OCI-M2 (cell line): ENCODE measurements at regions not wholly inside any gene's neighbourhood (a gene's known extent, or its start where the extent isn't known, plus 50 kb on each side); places are given as distances from the start of the nearest gene placed in this dataset.
A peak's percentile ranks its signal among the peaks of the same experiment; 100 is the strongest.

Source experiments
- DNase-seq: peaks from one replicate; lab custom pipeline; 2025; ENCODE audit not compliant: unreplicated experiment; lab: John Stamatoyannopoulos, UW

DNA sequence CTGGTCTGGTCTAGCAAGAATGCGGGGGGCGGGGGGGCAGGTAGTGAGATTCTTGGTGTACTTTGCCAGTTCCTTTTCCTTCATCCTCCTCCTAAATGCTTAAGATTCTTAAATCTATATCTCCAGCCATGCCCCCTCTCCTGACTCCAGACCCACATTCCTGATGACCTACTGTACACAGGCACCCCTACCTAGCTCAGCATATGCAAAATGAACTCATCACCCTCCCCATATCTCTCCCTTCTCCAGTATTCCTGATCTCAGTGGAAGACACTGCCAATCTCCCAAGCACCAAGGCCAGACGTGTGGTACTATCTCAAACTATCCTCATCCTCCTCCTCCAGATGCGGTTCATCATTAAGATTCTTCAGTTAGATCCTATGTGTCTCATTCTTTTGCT is 215.8 kb downstream of the SPTSSA start:
- DNase-seq: no peak

DNA sequence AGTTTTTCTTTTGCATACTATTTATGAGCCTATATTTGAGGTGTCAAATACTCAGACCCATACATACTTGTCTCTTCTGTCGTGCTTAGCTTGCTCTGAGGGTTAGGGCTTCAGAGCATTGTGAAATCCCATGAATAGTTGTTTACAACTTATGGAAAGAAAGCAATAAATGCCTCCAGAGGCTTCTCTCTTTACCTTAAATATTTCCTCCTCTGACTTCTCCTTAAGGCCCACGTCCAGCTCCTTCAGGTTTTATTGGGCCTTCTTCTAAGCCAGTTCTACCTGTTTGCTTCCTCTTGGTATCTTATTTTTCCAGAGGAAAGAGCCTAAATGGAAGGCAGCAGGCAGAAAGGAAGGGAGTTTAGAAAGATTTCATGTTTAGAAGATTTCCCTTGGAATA is 218.6 kb downstream of the SPTSSA start:
- DNase-seq: no peak

DNA sequence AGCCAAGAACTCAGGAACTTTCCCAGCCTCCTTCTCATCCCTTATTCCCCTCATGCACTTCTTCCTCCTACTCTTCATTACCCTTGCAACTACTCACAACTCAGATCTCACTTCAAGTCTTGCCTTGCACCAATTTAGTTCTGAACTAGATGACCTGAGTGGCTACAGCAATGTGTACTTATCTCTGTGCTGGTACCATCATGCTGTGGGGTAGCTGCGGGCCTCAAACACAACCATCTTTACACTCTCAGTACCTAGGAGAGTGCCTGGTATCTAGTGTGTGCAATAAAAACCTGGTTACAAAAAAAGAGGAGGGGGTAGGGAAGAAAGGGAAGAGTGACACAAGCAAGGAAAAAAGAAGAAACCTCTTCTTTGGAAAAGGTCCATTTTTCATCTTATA is 219.0 kb downstream of the SPTSSA start:
- no peak for DNase-seq

DNA sequence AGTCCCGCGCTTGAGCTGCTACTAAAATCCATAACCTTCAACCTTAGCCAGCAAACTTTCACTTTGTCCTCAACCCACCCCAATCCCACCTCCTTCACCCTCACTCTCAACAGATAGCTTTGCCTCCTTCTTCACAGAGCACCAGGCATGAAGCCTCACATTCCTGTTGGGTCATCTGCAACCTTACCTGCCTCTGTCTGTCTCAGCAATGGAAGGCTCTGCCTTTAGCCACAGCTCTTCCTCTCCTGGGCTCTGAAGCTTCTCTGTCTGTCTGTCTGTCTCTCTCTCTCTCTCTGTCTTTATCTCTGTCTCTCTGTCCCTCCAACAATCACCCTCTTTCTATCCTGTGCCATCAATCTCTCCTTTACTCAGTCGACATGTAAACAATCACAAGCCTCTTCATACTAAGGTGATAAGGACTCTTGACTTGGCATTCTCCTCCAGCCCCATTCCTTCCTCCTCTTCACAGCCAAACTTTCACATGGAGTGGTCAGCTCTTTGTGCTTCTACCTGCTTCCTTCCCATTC is 220.8 kb downstream of the SPTSSA start:
- no peak for DNase-seq

DNA sequence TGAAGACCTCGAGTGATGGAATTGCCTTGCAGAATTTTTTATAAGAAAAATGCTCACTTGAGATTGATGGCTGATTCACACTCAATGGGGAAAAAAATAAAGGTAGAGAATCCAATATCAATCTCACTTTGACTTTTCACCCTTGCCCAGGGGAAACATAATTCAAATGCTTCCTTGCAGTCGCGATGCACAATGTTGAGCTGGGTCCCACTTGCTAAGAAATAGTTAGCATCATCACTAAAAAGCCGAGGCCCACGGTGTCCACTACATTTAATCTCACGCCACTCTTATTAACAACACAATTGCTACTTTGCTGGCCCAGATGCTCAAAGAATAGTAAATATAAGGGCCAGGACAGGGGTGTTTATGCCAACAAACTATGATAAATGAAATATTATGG is 223.4 kb downstream of the SPTSSA start:
- DNase-seq: no peak

DNA sequence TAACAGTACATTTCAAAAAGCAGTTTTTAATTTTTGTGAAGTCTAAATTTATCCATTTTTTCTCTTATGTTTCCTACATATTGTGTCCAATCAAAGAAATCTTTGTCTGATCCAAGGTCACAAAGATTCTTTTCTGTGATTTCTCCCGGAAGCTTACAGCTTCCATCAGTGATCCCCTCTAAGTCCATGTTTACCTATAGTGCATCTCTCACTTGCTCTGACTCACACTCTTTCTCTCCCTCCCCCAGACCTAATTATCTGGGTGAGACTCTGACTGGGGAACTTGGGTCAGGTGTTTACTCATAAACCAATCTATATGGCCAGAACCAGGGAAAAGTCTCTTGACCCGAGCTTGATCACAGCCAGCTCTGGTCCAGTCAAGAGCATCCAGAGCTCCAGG is 224.4 kb downstream of the SPTSSA start:
- DNase-seq: no peak

DNA sequence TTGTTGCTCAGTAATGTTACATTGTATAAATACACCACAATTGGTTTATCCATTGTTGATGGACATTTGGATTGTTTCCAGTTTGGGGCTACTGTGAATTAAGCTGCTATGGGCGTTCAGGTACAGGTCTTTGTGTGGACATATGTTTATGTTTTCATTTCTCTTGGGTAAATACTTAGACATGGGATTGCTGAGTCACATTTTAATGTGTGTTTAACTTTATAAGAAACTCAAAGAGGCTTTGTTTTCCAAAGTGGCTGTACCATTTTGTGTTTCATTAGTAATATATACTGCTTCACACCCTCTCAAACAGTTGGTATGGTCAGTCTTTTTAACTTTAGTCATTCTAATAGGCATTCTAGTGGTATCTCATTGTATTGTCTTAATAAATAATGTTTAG is 225.0 kb downstream of the SPTSSA start:
- no peak for DNase-seq

DNA sequence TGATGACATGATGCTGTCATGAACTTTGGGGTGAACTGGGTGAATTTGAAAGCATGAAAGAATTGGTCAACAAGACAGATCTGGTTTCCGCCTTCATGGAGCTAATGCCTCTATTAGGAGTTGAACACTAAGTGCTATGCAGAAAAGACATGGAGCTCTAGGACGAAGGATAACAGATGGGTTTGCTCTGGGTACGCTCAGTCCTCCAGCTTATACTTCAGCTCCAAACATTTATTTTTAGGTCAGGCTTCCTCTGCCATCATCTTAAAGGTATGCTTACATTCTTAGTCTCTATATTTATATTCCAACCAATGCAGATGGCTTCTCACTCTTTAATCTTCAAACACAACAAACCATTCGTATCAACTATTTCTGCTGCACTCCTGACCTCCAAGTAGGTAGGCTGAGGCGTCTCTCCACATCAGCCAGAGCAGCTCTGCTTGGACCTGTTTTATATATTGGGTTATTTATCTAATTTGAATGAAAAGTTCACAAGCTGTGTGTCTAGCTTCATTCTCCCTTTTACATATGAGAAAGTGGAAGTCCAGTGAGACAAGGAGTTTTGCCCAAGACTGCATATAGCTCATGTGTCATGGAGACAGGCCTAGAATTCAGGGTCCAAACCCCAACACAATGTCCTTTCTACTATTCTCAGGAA is 226.3 kb downstream of the SPTSSA start:
- DNase-seq: no peak

DNA sequence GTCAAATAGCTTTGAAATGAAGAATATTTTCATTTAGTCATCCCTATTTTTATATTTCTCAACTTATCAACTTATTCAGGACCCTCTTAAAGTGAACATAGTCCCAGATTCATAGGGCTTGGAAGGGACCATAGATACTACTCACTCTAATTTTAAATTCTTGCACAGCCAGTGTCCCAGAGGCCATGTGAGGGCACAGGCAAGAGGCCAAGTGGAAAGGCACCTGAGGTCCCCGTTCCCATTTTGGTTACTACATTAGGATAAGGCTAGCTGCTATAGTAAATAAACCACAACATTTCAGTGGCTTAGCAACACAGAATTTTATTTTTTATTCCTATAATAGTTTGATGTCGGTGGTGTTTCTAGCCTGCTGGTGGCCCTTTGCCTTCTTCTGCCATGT is 227.8 kb downstream of the SPTSSA start:
- DNase-seq: no peak

DNA sequence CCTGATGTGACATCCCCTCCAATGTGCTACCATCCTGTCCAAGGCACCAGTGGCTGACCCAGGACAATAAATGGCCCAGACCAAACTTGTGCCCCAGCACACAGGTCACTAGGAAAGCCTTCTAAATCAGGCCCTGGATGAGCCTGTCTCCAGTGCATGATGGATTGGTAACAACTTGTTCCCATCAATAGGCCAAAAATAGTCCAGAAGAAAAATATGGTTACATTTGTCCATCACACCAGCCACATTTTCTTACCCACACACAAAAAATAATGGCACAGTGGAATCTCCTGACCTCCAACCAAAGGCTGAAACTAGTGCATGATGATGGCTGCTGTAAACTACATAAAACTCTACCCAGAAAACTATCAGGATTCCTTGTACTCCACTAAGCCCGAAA is 228.4 kb downstream of the SPTSSA start:
- no peak for DNase-seq

DNA sequence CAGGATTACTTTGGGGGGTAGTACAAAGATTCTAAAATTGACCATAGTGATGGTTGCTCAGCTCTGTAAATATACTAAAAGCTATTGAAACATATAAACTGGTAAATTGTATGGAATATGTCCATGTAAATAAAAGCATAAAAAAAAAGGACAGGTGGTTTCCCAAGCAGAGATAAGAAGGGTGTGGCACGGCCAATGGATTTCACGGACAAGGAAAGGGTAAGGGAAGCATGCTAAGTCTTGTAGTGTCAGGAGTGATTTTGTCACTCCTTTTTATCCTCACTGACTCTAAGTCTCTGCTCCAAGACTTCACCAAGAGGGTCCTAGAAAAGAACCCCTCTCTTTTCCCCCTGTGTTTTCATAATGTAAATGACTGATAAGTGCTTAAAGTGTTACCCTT is 229.2 kb downstream of the SPTSSA start:
- no peak for DNase-seq

DNA sequence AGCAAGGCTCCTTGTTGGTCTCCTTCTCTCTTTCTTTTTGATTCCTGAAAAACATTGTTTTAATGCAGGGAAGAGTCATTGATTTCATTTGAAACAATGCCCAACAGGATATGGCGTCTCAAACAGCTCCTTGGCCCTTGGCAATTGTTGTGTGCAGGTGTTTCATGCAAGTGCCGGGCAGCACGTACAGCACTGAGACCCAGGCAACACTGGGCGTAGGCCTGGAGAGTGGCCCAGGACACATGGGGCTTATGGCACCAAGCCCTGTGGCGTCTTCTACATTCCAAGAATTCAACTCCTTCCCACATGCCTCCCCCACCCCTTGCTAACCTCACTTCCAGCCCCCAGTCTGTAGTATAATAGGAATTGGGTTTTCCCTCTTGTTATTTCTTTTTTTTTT is 230.4 kb downstream of the SPTSSA start:
- DNase-seq: no peak

DNA sequence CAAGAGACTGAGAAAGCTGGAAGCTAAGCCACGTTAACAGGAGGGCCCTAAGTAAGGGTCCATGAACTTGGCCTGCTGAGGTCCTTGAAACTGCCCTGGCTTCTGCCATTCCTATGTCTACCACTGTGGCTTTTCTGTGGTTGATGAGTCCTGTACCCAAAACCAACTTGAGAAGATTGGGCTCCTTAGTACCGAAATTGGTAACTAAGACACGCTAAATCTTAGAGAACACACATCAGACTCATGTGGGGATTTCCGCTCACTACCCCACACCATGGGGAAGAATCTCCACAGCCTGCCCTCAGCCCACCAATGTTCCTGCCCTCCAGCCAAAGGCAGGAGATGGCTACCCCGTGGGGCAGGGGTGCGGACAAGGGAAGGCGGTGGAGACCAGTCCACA is 232.9 kb downstream of the SPTSSA start:
- no peak for DNase-seq

DNA sequence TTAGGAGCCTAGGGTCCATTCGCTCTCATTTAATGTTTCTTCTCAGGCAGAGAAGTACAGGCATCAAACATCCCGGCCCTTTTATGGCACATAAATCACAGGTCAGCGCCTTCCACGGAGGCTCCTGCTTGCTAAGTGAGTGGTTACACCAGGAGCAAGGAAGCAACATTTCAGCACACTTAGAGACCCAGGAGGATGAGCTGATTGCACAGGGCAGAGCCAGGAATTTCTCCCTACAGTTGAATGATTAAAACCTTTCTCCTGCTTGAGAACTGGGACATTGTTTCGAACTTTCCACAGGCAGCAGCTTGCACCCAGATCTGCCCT is 233.4 kb downstream of the SPTSSA start:
- DNase-seq: no peak

DNA sequence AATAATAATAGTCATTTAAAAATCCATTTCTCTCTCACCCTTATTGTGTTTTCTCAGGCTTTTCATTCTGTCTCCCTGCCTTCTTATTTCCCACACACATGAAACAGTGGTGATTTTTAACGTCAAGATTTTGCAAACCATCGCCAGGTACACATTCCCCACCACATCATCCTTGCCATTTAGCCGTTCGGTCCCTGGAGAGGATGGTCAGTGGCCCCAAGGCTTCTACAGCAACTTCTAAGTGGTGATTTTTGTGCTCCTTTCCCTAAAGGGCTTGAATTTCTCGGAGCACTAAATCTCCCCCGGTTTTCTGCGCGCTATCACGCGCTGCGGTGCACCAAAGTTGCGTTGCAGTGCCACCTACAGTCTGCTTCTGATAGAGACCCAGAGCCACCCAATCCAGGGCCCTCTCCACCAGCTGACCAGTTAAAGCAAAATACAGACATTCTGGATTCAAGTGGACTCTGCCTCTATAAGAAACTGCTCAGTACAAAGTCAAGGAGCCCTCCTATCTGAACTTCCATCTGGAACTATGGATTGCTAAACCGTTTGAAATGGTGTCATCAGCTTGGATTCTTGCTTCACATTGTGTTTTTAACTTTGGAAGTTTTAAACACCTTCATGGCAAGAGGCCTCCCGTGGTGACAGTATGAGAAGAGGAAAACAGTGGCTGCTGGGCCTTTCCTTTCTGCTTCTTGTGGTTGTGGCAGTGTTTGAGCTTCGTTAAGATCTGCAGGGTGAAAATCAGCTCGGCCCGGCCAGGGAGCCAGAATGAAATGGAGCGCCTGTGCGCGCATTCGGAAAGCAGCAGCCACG is 234.0 kb downstream of the SPTSSA start:
- DNase-seq: peak; percentile 20

DNA sequence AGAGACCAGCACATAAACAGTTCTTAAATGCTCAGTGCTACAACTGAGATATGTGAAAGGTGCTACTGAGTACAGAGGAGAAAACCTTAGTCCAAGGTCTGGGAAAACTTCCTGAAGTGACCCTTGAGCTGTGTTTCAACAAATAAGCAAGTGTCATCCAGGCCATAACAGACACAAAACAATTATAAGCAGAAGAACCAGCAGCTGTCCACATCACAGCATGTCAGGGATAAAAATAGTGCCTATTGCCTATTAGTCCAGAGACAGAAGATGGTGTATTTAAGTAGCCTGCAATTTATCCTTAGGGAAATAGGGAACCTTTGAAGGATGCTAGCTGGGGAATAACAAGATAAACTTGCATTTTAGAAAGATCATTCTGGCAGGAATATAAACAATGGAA is 237.8 kb downstream of the SPTSSA start:
- DNase-seq: no peak

DNA sequence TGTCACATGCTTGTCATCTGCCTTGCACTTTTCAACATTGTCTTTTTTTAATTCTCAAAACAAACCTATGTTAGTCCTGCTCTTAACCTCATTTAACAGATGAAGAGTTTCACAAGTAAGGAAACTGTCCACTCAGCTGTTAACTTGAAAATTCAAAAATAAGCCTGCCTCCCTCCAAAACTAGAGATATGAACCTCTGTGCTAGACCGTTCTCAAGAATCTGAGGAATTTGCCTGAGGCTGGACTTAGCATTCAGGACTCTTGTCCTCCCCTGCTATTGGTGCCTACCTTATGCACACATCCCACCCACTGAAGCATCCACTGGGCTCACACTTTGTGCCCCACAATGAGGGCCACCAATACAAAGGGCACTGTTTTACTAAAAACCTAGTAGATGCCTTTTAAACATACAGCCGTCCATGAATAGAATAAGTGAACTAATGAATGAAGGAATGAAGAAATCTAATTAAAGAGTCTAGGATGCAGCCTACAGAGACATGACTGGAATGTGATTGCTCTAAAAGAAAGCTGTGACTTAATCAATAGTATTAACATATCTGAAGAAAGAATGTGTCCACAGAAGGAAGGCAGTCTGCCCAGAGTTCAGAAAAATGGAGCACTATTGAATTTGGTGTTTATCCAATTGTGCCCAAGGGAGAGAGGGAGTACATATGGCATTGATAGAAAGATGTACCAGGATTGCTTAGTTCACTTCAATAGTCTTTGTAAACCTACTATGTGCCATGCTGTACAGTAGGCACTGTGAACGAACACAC is 238.5 kb downstream of the SPTSSA start:
- no peak for DNase-seq

DNA sequence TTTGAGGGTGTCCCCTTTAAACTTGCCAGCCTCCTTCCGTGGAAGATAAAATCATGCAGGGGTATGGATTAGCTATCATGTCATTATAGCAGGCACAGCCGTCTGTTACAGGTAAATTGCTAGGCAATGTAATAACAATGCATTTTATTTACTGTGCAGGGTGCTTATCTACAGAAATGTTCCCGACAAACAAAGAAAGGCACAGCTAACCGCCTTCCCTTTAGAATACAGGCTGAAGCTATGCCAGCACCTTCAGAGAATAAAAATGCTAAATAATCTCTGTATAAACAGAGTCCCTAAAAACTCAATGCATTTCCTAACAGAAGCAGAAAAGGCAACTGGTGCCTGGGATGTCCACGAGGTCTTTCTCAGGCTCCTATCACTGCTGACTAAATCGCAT is 239.2 kb downstream of the SPTSSA start:
- no peak for DNase-seq

DNA sequence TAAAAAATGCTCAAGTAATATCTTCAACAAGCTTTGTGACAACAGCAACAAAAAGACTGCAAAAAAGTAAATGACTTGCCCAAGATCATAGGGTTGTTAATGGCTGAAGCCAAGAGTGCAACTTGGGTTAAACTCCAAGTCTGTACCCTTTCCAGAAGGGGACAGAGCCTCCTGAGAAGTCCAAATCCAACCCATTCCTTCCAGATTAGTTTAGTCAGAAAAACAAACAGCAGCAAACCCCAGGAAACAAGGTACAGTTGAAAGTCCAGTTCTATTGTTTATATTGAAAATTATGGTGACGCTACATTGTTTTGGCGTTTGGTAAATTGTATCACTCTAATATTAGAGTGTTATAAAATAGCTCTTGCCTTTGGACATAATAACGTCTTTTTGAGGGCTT is 239.9 kb downstream of the SPTSSA start:
- no peak for DNase-seq

DNA sequence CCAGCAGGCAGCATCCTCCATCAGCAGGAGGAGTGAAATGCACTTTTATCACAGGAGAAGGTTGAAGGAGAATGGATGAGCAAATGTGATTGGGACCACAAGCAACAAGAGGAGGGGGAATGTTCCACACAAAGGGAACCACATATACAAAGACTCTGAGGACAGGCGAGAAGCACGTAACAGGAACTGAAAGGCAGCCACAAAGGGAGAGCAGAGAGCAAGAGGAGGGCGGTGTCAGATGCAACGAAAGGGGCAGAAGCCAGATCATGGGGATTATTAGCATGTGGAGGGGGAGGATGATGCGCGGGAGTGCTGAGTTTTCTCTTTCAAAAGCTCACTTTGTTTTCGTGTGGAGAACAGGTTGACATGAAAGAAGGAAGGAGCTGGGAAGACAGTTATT is 241.1 kb downstream of the SPTSSA start:
- DNase-seq: no peak

DNA sequence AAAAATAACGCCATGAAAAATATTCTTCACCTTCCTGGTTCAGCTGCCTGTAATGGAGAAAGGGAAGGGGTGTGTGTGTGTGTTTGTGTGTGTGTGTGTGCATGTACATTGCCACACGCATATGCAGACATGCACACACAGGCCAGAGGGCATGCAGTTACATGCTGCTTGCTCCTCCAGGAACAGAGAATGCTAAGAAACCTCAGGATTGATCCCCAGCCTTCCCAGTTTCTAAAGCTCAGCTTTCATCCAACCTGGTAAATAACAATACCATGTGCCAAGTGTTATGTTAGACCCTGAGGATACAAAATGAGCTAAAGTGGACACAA is 241.7 kb downstream of the SPTSSA start:
- no peak for DNase-seq
